ENCODE measurements at regions not wholly inside any gene's neighbourhood (a gene's known extent, or its start where the extent isn't known, plus 50 kb on each side); places are given as distances from the start of the nearest gene placed in this dataset.

DNA sequence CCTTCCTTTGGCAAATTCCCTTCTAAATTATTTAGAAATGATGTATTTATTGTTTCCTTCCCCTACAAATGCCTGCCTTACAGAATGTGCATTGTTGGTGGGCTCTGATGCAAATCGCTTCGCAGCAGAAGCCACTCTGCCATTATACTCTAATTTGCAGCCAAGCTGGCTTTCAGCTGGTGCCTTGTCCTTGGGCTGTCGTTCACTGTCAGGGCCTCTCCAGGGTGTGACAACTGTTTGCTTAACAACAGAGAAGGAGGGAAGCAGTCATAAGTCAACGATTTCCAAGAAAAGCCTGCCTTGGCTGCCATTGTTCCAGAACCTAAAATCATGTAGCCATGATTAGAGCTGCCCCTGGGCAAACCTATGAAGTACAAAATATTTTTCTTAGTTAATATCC is 260.1 kb upstream of the RGMB start:
- TF ChIP-seq, protein P1, sequence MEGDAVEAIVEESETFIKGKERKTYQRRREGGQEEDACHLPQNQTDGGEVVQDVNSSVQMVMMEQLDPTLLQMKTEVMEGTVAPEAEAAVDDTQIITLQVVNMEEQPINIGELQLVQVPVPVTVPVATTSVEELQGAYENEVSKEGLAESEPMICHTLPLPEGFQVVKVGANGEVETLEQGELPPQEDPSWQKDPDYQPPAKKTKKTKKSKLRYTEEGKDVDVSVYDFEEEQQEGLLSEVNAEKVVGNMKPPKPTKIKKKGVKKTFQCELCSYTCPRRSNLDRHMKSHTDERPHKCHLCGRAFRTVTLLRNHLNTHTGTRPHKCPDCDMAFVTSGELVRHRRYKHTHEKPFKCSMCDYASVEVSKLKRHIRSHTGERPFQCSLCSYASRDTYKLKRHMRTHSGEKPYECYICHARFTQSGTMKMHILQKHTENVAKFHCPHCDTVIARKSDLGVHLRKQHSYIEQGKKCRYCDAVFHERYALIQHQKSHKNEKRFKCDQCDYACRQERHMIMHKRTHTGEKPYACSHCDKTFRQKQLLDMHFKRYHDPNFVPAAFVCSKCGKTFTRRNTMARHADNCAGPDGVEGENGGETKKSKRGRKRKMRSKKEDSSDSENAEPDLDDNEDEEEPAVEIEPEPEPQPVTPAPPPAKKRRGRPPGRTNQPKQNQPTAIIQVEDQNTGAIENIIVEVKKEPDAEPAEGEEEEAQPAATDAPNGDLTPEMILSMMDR (conservative IDR thresholded peaks at IDR 0.05; ENCODE audit: low read depth, low read length) = no peak
- no peak overlapping the region for H3K4me3 ChIP-seq (IDR thresholded peaks at IDR 0.05; ENCODE audit: insufficient read depth, low read depth, low read length)
- H3K79me2 ChIP-seq (ENCODE audit: insufficient read depth, low read depth) = no peaks in the 10 kb centered on the region
- no peak overlapping the region for H2AFZ ChIP-seq (ENCODE audit: low read depth)
- H3K36me3 ChIP-seq (ENCODE audit: insufficient read depth) = no peaks in the 10 kb centered on the region
- no peaks in the 10 kb centered on the region for H4K20me1 ChIP-seq (ENCODE audit: insufficient read depth)
- no peak overlapping the region for H3K27ac ChIP-seq
- no peaks in the 10 kb centered on the region for H3K4me1 ChIP-seq (ENCODE audit: low read depth, poor library complexity, severe bottlenecking)
- H3K27me3 ChIP-seq (ENCODE audit: insufficient read depth, low read depth) = no peaks in the 10 kb centered on the region
- no peak overlapping the region for H3K9ac ChIP-seq
- no peak overlapping the region for H3K4me2 ChIP-seq

DNA sequence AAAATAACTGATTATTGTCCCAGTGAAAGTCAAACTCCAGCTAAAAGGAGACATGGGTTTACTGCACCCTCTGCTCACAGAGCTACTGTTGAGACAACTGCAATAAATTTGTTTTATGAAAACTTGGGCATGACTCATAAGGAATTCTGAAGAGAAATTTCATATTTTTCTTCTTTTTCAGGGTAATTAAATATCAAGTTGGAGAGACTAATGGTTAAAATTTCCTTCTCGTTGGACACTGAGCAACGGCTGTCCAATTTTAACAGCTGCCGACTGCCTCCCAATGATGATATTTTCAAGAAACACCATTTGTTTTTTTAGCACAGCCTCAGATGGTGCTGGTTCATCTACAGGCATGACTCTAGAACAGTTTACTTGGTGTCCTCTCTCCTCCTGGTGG is 259.2 kb upstream of the RGMB start:
- Histone ChIP-seq H3K4me3 (IDR thresholded peaks at IDR 0.05; ENCODE audit: insufficient read depth, low read depth, low read length) (no peak overlapping the region), H3K27ac (no peak overlapping the region), H3K4me1 (ENCODE audit: low read depth, poor library complexity, severe bottlenecking) (no peaks in the 10 kb centered on the region), H3K79me2 (ENCODE audit: insufficient read depth, low read depth) (no peaks in the 10 kb centered on the region), H3K27me3 (ENCODE audit: insufficient read depth, low read depth) (no peaks in the 10 kb centered on the region), H3K4me2 (no peak overlapping the region), H2AFZ (ENCODE audit: low read depth) (no peak overlapping the region), H3K9ac (no peak overlapping the region), H4K20me1 (ENCODE audit: insufficient read depth) (no peaks in the 10 kb centered on the region), H3K36me3 (ENCODE audit: insufficient read depth) (no peaks in the 10 kb centered on the region)
- TF ChIP-seq, protein P1 (conservative IDR thresholded peaks at IDR 0.05; ENCODE audit: low read depth, low read length) = no peak

DNA sequence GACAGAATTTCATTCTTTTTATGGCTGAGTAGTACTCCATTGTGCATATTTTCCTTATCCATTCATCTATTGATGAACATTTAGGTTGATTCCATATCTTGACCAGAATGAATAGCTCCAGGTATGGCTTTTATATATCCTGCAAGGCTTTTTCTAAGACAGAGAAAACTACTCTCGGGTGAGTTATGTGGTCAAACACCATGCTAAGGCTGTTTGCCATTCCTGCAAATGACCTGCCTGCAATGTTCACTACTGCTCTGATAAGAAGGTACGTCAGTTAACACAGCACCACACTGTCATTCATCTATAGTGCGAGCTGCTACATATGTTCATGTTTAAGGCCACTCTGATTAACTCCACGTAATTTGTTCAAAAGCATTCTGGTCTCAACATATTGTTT is 256.8 kb upstream of the RGMB start:
- no peaks in the 10 kb centered on the region for H3K4me1 ChIP-seq (ENCODE audit: low read depth, poor library complexity, severe bottlenecking)
- no peak overlapping the region for H3K9ac ChIP-seq
- TF ChIP-seq, protein P1 (conservative IDR thresholded peaks at IDR 0.05; ENCODE audit: low read depth, low read length) = no peak
- no peak overlapping the region for H3K4me2 ChIP-seq
- no peaks in the 10 kb centered on the region for H3K27me3 ChIP-seq (ENCODE audit: insufficient read depth, low read depth)
- H3K27ac ChIP-seq = no peak overlapping the region
- no peaks in the 10 kb centered on the region for H3K36me3 ChIP-seq (ENCODE audit: insufficient read depth)
- H2AFZ ChIP-seq (ENCODE audit: low read depth) = no peak overlapping the region
- no peak overlapping the region for H3K4me3 ChIP-seq (IDR thresholded peaks at IDR 0.05; ENCODE audit: insufficient read depth, low read depth, low read length)
- no peaks in the 10 kb centered on the region for H3K79me2 ChIP-seq (ENCODE audit: insufficient read depth, low read depth)
- no peaks in the 10 kb centered on the region for H4K20me1 ChIP-seq (ENCODE audit: insufficient read depth)

DNA sequence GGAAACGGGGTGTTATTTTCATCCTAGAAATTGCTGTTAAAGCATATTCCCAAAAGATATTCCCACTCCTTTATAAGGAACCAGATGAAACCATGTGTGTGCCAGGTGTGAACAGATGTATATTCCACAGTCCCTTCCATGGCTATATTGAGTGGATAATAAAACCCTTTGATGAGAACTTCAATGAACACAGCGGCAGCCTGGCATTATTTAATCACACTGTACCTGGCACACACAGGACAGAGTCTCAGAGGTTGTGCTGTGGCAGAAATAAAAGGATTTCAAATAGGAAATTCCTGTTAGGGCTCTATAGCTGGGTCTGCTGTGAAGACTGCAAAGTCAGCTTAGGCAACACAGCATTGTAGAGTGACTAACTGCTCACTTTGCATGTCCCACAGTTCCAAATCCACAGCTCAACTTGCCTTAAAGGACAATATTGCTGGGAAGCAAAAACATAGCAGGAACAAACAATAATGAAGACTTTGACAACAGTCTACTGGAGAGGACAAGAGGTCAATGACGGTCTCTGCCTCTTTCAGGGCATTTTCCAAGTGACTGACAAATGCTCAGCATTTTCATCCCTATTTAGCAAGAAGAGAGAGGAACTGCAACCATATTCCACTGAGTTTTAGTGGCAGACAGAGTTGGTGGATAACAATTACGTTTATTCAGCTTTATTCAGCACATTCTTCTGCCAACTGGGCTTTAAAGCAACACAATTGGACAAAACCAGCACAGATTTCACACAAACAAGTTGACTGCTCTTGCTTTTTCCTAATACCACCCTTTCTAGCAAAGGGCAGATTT is 255.7 kb upstream of the RGMB start:
- Histone ChIP-seq H4K20me1 (ENCODE audit: insufficient read depth) (no peaks in the 10 kb centered on the region), H3K27ac (no peak overlapping the region), H3K9ac (no peak overlapping the region), H3K36me3 (ENCODE audit: insufficient read depth) (no peaks in the 10 kb centered on the region), H3K4me1 (ENCODE audit: low read depth, poor library complexity, severe bottlenecking) (no peaks in the 10 kb centered on the region), H3K4me3 (IDR thresholded peaks at IDR 0.05; ENCODE audit: insufficient read depth, low read depth, low read length) (no peak overlapping the region), H3K4me2 (no peak overlapping the region), H3K27me3 (ENCODE audit: insufficient read depth, low read depth) (no peaks in the 10 kb centered on the region), H2AFZ (ENCODE audit: low read depth) (no peak overlapping the region), H3K79me2 (ENCODE audit: insufficient read depth, low read depth) (no peaks in the 10 kb centered on the region)
- TF ChIP-seq, protein P1 (conservative IDR thresholded peaks at IDR 0.05; ENCODE audit: low read depth, low read length) = no peak

Data from KMS-11 (cell line).